GM21515 (cell line): ENCODE measurements at regions not wholly inside any gene's neighbourhood (a gene's known extent, or its start where the extent isn't known, plus 50 kb on each side); places are given as distances from the start of the nearest gene placed in this dataset.

Experiments
- ATAC-seq: cut with Tn5 transposase; IDR thresholded peaks from one replicate; pipeline ENCODE4 v1.9.1; 2021; ENCODE audit not compliant: unreplicated experiment

- no peak for ATAC-seq
Observed at GRCh38 chr6:150651808-150652470, 52.3 kb downstream of the PLEKHG1 start.

GRCh38 chr6:150652848-150653613 lies 53.3 kb downstream of the PLEKHG1 start:
- no peak for ATAC-seq

- ATAC-seq, result no peak
Observed at GRCh38 chr6:150654608-150655007, 54.9 kb downstream of the PLEKHG1 start.

GRCh38 chr6:150656156-150656555 lies 56.5 kb downstream of the PLEKHG1 start:
- no peak for ATAC-seq

GRCh38 chr6:150658421-150658820 lies 58.7 kb downstream of the PLEKHG1 start:
- ATAC-seq, result no peak

- ATAC-seq, result no peak
Observed at GRCh38 chr6:150659046-150659763, 59.5 kb downstream of the PLEKHG1 start.

GRCh38 chr6:150661216-150662007 lies 61.7 kb downstream of the PLEKHG1 start:
- ATAC-seq, result no peak

GRCh38 chr6:150662814-150663213 lies 63.1 kb downstream of the PLEKHG1 start:
- ATAC-seq, result no peak

GRCh38 chr6:150664091-150664490 lies 64.4 kb downstream of the PLEKHG1 start:
- ATAC-seq, result no peak

GRCh38 chr6:150666071-150666470 lies 66.4 kb downstream of the PLEKHG1 start:
- no peak for ATAC-seq

GRCh38 chr6:150667359-150667758 lies 67.7 kb downstream of the PLEKHG1 start:
- no peak for ATAC-seq

GRCh38 chr6:150667977-150668716 lies 68.5 kb downstream of the PLEKHG1 start:
- ATAC-seq, result no peak

- no peak for ATAC-seq
Observed at GRCh38 chr6:150668900-150669302, 69.2 kb downstream of the PLEKHG1 start.

GRCh38 chr6:150670311-150670710 lies 70.6 kb downstream of the PLEKHG1 start:
- no peak for ATAC-seq

- ATAC-seq, result no peak
Observed at GRCh38 chr6:150672800-150673199, 73.1 kb downstream of the PLEKHG1 start.

- no peak for ATAC-seq
Observed at GRCh38 chr6:150673720-150674346, 74.1 kb downstream of the PLEKHG1 start.

GRCh38 chr6:150676344-150676743 lies 76.7 kb downstream of the PLEKHG1 start:
- ATAC-seq, result no peak

GRCh38 chr6:150676772-150677171 lies 77.1 kb downstream of the PLEKHG1 start:
- no peak for ATAC-seq

GRCh38 chr6:150680510-150680909 lies 80.8 kb downstream of the PLEKHG1 start:
- ATAC-seq, result no peak
